ENCODE measurements at regions not wholly inside any gene's neighbourhood (a gene's known extent, or its start where the extent isn't known, plus 50 kb on each side); places are given as distances from the start of the nearest gene placed in this dataset.

- no peak for DNase-seq
These were observed 75.6 kb upstream of the CERS6 start for GRCh38 chr2:168380500-168380899.

- DNase-seq = no peak
These were observed 64.0 kb upstream of the CERS6 start for GRCh38 chr2:168392024-168392423.

- DNase-seq = no peak
These were observed 63.3 kb upstream of the CERS6 start for GRCh38 chr2:168392797-168393196.

DNA sequence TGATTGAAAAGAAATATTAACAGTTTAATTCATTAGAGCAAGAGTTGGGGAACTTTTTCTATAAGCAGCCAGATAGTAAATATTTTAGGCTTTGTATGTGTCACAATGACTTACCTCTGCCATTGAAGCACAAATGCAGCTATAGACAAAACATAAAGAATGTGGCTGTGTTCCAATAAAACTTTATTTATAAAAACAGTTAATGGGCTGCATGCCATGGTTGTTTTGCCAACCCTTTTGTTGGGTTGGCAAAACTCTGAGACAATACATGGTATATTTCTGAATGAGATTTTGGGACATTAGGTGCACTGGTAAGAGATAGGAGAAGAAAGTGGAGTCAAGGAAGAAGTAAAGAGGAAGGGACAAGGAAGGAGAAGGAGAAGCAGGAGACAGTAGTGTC, 61.8 kb upstream of the CERS6 start:
- no peak for DNase-seq

DNA sequence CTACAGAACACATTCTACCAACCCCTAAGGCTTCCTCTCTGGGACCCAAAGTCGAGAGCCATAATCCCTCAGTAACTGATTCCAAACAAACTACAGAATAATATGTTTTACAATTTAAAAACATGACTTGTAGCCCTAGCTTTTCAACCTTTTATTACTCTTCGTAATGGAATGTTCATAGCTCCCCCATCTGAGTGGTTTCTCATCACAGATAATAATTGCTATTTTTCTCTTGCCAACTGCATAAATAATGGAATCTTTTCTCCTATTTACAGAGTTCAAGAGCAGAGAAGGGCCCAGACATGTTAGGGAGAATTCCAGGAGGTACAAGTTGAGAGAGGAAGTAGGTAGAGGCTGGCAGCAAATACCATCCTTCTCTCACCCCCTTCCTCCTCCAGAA, 59.9 kb upstream of the CERS6 start:
- no peak for DNase-seq

GRCh38 chr2:168397629-168398028, 58.4 kb upstream of the CERS6 start:
- no peak for DNase-seq

- no peak for DNase-seq
These were observed 55.0 kb upstream of the CERS6 start for GRCh38 chr2:168401048-168401556.

DNA sequence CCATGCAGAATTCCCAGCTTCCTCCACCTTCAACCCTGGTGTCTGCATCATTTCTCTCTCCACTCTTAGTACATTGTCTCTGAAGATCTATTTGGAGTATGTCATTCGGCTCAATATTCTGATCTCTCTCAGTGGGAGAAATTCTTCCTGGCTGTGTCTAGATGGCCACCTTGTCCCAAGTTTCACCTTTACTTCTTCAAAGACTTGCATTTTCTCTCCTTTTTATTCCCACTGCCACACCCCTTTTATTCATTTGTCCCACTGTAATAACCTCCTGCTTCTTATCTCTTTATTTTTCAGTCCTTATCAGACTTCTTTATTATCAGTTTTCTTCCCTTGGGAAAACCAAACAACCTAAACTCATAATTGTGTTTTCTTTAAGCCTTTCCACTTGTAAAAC, 54.3 kb upstream of the CERS6 start:
- no peak for DNase-seq

- DNase-seq = no peak
These were observed 53.5 kb upstream of the CERS6 start for GRCh38 chr2:168402531-168402930.

- no peak for DNase-seq
These were observed 52.3 kb upstream of the CERS6 start for GRCh38 chr2:168403736-168404135.

GRCh38 chr2:168404764-168405163, 51.3 kb upstream of the CERS6 start:
- DNase-seq = no peak
